Lung (tissue), 11 donors: ENCODE measurements at regions not wholly inside any gene's neighbourhood (a gene's known extent, or its start where the extent isn't known, plus 50 kb on each side); places are given as distances from the start of the nearest gene placed in this dataset.

Experiments used
- ATAC-seq: fragments of 200-7000 bp; cut with Tn5 transposase; one replicate; pipeline ENCODE4 v1.9.1; 2020; ENCODE audit warnings: moderate number of reproducible peaks; ENCODE audit not compliant: insufficient read depth, low FRiP score
- DNase-seq, 3 donors: peaks; one replicate each; pipeline ENCODE4 v3.0.0-alpha.2; 2013 to 2017
- H3K27ac ChIP-seq, 2 donors: one replicate each; pipeline ENCODE4 v1.5.1; 2013; ENCODE audit warnings: mild to moderate bottlenecking in 2 of 2, moderate library complexity in 2 of 2, control low read depth in 1 of 2, inconsistent platforms in 1 of 2, low read depth in 1 of 2, low read length in 1 of 2
- H3K27me3 ChIP-seq, 3 donors: one replicate each; pipeline ENCODE4 v1.5.1; 2013; ENCODE audit warnings: low read length in 2 of 3; ENCODE audit not compliant: control insufficient read depth in 3 of 3, insufficient read depth in 3 of 3
- H3K36me3 ChIP-seq, 4 donors: one replicate each; pipeline ENCODE4 v1.5.1; 2013; ENCODE audit warnings: low read length in 4 of 4, mild to moderate bottlenecking in 1 of 4, moderate library complexity in 1 of 4; ENCODE audit not compliant: control insufficient read depth in 4 of 4, insufficient read depth in 4 of 4
- H3K4me1 ChIP-seq, 5 donors: one replicate each; pipeline ENCODE4 v1.5.1; 2013; ENCODE audit warnings: low read length in 5 of 5, mild to moderate bottlenecking in 2 of 5, moderate library complexity in 1 of 5; ENCODE audit not compliant: control insufficient read depth in 5 of 5, insufficient read depth in 5 of 5
- H3K4me3 ChIP-seq: one replicate; pipeline ENCODE4 v1.5.1; 2013; ENCODE audit warnings: mild to moderate bottlenecking, control low read depth, moderate library complexity
- H3K9ac ChIP-seq, 2 donors: one replicate each; pipeline ENCODE4 v1.5.1; 2013; ENCODE audit warnings: low read length in 2 of 2, control low read depth in 1 of 2; ENCODE audit not compliant: insufficient read depth in 1 of 2
- H3K9me3 ChIP-seq, 4 donors: one replicate each; pipeline ENCODE4 v1.5.1; 2013; ENCODE audit warnings: low read length in 3 of 4, mild to moderate bottlenecking in 1 of 4, moderate library complexity in 1 of 4; ENCODE audit not compliant: control insufficient read depth in 4 of 4, insufficient read depth in 3 of 4
- WGBS, 2 donors: extraction: QIAGEN DNeasy Blood & Tissue Kit; methylation state at CpG; one replicate each; pipeline ENCODE4 v1.1.7; 2013; 5-methylcytosine and 5-hydroxymethylcytosine counted together
- TF ChIP-seq, protein P1 (sequence below): IDR thresholded peaks from 2 replicates; pipeline ENCODE4 v1.5.1; 2012; ENCODE audit warnings: mild to moderate bottlenecking; ENCODE audit errors: control extremely low read depth, extremely low read depth
- donor health status: control.
- donor health status: control.
- donor health status: Bipolar disorder and iron deficiency.
- donor health status: healthy.
- donor health status: DM: yes; HTN: yes; CAD: no.

DNA sequence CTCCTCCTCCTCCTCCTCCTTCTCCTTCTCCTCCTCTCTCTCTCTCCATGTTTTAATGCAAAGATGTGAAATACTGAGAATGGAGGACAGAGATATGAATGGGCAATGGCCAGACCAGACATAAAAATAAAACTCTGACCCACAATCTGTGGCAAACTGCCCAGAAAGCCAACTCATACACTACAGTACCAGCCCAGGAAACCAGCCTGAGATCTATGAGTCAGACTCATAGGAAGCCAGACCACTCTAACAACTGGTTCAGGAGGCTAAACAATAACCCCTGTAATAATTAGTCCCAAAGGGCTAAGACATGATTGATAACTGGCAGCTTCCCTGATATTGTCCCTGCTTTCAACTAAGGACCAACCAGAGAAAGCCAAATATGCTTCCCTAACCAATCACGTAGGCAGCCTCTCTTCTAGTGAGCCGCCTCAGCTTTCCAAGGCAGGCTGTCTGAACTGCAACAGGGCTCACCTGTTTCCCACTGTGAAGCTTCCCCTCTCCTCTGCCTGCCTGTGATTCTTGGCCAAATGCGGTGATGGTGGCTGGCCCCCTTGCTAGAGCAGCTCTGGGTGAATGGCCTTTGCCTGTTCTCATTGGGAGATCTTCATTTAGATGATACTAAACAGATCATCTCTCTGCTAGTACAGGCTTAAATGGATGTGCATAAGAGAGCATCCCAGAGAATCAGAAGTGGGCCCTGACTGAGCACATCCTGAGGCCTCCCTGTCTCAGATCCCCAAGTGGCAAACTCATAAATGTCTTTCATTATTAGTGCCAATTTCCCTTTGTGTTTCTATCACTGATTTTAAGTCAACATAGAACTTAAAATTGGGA, 817.6 kb downstream of the TNS3 start:
- ATAC-seq, result peak; percentile 76
- TF ChIP-seq, protein P1, sequence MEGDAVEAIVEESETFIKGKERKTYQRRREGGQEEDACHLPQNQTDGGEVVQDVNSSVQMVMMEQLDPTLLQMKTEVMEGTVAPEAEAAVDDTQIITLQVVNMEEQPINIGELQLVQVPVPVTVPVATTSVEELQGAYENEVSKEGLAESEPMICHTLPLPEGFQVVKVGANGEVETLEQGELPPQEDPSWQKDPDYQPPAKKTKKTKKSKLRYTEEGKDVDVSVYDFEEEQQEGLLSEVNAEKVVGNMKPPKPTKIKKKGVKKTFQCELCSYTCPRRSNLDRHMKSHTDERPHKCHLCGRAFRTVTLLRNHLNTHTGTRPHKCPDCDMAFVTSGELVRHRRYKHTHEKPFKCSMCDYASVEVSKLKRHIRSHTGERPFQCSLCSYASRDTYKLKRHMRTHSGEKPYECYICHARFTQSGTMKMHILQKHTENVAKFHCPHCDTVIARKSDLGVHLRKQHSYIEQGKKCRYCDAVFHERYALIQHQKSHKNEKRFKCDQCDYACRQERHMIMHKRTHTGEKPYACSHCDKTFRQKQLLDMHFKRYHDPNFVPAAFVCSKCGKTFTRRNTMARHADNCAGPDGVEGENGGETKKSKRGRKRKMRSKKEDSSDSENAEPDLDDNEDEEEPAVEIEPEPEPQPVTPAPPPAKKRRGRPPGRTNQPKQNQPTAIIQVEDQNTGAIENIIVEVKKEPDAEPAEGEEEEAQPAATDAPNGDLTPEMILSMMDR, result no peak
- peaks cover 0 to 5% (median under 1%) of the 10 kb centered on the region in 4 donors for H3K9me3 ChIP-seq
- DNase-seq, result peak in 1 of 3 donors; percentile 42
- H3K36me3 ChIP-seq, result no peaks in the 10 kb centered on the region
- no peak overlapping the region for H3K4me3 ChIP-seq
- no peak overlapping the region for H3K9ac ChIP-seq
- peak overlapping the region in 1 of 2 donors; percentile 13 for H3K27ac ChIP-seq
- WGBS, 2 donors, result 80 to 90% methylated on average over 3 of the region's 3 CpGs
- H3K27me3 ChIP-seq, result no peaks in the 10 kb centered on the region
- peaks cover 0 to 3% (median 0%) of the 10 kb centered on the region in 5 donors for H3K4me1 ChIP-seq

DNA sequence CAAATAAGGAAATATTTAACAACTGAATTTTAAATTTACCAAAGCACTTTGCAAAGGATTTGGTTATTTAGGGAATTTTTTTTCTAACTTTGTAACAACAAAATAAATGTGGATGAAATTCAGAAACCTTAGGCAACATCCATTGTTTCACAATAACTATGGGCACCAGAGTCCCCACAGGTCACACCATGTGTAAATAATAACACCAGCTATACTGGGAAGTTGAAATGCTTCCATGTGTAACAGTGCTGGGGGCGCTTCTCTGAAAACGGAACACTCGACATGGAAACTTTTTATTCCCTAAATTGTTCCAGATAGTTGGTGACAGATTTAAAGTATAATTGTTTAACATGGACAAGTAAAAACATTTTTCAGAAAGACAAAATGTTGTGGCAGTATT, 818.6 kb downstream of the TNS3 start:
- H3K9ac ChIP-seq, result no peak overlapping the region
- TF ChIP-seq, protein P1, result no peak
- H3K4me1 ChIP-seq, result peaks cover 0 to 3% (median 0%) of the 10 kb centered on the region in 5 donors
- H3K4me3 ChIP-seq, result no peak overlapping the region
- H3K36me3 ChIP-seq, result no peaks in the 10 kb centered on the region
- no peaks in the 10 kb centered on the region for H3K27me3 ChIP-seq
- H3K9me3 ChIP-seq, result peaks cover 0 to under 1% (median 0%) of the 10 kb centered on the region in 4 donors
- no peak for ATAC-seq
- H3K27ac ChIP-seq, result no peak overlapping the region
- DNase-seq, result no peak
- 61 to 75% methylated on average over 3 of the region's 3 CpGs for WGBS, 2 donors

DNA sequence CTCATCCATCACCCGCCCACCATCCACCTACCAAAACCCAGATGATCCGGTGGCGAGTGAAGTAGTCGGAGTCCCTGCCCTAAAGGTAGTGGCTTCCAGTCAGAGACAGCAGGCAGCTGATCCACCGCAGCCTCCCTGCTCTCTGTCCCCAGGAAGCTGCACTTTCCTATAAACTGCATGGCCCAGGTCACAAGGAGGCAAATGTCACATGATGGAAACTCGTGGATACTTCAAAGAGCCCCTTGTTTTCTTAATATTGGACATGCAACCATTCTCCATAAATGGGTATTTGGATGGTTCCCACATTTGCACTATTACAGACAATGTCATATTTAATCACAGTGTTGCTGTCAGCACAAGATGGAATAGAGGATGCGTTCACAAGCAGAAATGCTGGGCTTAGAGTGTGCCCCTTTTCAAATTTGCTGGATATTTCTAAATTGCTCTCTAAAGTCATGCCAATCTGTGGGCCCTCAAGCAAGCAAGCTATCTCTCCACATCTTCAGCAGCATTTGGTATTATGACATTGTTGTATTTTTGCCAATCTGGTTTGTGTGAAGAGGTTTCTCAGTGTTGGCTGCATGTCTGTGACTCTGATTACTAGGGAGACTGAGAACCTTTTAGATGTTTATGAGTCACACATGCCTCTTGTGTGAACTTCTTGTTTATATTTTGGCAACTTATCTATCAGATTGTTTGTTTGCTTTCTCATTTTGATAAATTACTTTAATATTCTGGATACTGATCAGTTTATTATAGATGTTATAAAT, 822.0 kb downstream of the TNS3 start:
- Histone ChIP-seq H3K9me3 (no peaks in the 10 kb centered on the region), H3K4me1 (peaks cover 0 to 3% (median 0%) of the 10 kb centered on the region in 5 donors), H3K27ac (no peak overlapping the region), H3K4me3 (no peak overlapping the region), H3K36me3 (no peaks in the 10 kb centered on the region), H3K27me3 (no peaks in the 10 kb centered on the region), H3K9ac (no peak overlapping the region)
- no peak for ATAC-seq
- TF ChIP-seq, protein P1, result no peak
- 86 to 90% methylated on average over 7 of the region's 7 CpGs for WGBS, 2 donors
- no peak for DNase-seq
